ENCODE measurements at regions not wholly inside any gene's neighbourhood (a gene's known extent, or its start where the extent isn't known, plus 50 kb on each side); places are given as distances from the start of the nearest gene placed in this dataset.

DNA sequence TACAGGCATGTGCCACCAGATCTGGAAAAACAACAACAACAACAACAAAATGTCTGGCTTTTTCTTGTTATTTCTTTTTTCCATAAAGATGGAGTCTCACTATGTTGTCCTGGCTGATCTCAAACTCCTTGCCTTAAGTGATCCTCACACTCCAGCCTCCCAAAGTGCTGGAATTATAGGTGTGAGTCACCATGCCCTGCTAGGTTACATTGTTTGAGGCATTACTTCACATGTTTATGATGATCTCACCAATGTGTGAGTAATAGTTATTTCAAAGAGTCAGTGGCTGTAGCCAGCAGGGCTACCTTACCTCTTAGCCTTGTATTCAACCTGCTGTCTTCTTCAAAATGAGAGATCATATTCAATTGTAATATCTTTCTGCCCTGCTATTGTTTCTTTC, 445.7 kb downstream of the AMY1C start:
- TF ChIP-seq, protein P1, sequence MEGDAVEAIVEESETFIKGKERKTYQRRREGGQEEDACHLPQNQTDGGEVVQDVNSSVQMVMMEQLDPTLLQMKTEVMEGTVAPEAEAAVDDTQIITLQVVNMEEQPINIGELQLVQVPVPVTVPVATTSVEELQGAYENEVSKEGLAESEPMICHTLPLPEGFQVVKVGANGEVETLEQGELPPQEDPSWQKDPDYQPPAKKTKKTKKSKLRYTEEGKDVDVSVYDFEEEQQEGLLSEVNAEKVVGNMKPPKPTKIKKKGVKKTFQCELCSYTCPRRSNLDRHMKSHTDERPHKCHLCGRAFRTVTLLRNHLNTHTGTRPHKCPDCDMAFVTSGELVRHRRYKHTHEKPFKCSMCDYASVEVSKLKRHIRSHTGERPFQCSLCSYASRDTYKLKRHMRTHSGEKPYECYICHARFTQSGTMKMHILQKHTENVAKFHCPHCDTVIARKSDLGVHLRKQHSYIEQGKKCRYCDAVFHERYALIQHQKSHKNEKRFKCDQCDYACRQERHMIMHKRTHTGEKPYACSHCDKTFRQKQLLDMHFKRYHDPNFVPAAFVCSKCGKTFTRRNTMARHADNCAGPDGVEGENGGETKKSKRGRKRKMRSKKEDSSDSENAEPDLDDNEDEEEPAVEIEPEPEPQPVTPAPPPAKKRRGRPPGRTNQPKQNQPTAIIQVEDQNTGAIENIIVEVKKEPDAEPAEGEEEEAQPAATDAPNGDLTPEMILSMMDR (IDR thresholded peaks at IDR 0.05; ENCODE audit: low read depth, low read length): no peak
- TF ChIP-seq EZH2phosphoT487 (IDR thresholded peaks at IDR 0.05; ENCODE audit: low read depth): no peak

Data from OCI-LY3 (cell line).